ENCODE measurements at regions not wholly inside any gene's neighbourhood (a gene's known extent, or its start where the extent isn't known, plus 50 kb on each side); places are given as distances from the start of the nearest gene placed in this dataset.

GRCh38 chr4:53937327-53937726 is 127.1 kb downstream of the CHIC2 start:
- no peaks in the 10 kb centered on the region for H3K9me3 ChIP-seq
- no peaks in the 10 kb centered on the region for H3K36me3 ChIP-seq (ENCODE audit: low read depth, missing control alignments)
- H3K4me3 ChIP-seq, result no peak overlapping the region
- no peaks in the 10 kb centered on the region for H3K27me3 ChIP-seq
- no peaks in the 10 kb centered on the region for H3K4me1 ChIP-seq
- TF ChIP-seq POLR2A (IDR thresholded peaks at IDR 0.05), result no peak
- no peak for TF ChIP-seq CTCF (IDR thresholded peaks at IDR 0.05)
- intact Hi-C loops (cut with DNase I; ENCODE audit: low total_unique reads), result no loop called here
- DNase-seq, result no peak
- H3K27ac ChIP-seq, result no peak overlapping the region
- WGBS, 2 donors, result 71% methylated on average over 2 of the region's 2 CpGs

- H3K4me3 ChIP-seq, result no peak overlapping the region
- H3K9me3 ChIP-seq, result no peaks in the 10 kb centered on the region
- H3K4me1 ChIP-seq, result no peaks in the 10 kb centered on the region
- intact Hi-C loops (cut with DNase I; ENCODE audit: low total_unique reads), result no loop called here
- no peak overlapping the region for H3K27ac ChIP-seq
- no peak for DNase-seq
- H3K27me3 ChIP-seq, result no peaks in the 10 kb centered on the region
- no peak for TF ChIP-seq POLR2A (IDR thresholded peaks at IDR 0.05)
- no peak for TF ChIP-seq CTCF (IDR thresholded peaks at IDR 0.05)
- H3K36me3 ChIP-seq (ENCODE audit: low read depth, missing control alignments), result no peaks in the 10 kb centered on the region
Measured at GRCh38 chr4:53935780-53936179, 128.6 kb downstream of the CHIC2 start.

- Histone ChIP-seq H3K9me3 (no peaks in the 10 kb centered on the region), H3K4me3 (no peak overlapping the region), H3K36me3 (ENCODE audit: low read depth, missing control alignments) (no peaks in the 10 kb centered on the region), H3K27me3 (no peaks in the 10 kb centered on the region), H3K4me1 (no peaks in the 10 kb centered on the region), H3K27ac (no peak overlapping the region)
- intact Hi-C loops (cut with DNase I; ENCODE audit: low total_unique reads), result no loop called here
- DNase-seq, result no peak
- TF ChIP-seq POLR2A (IDR thresholded peaks at IDR 0.05) (no peak), CTCF (IDR thresholded peaks at IDR 0.05) (no peak)
- WGBS, 2 donors, result 80 to 83% methylated on average over 7 of the region's 7 CpGs
Measured at GRCh38 chr4:53932796-53933610, 131.4 kb downstream of the CHIC2 start.

- Histone ChIP-seq H3K27ac (no peak overlapping the region), H3K4me1 (no peaks in the 10 kb centered on the region), H3K27me3 (no peaks in the 10 kb centered on the region), H3K9me3 (no peaks in the 10 kb centered on the region), H3K36me3 (ENCODE audit: low read depth, missing control alignments) (no peaks in the 10 kb centered on the region), H3K4me3 (no peak overlapping the region)
- 94 to 98% methylated on average over 4 of the region's 4 CpGs for WGBS, 2 donors
- DNase-seq, result no peak
- no peak for TF ChIP-seq POLR2A (IDR thresholded peaks at IDR 0.05)
- no peak for TF ChIP-seq CTCF (IDR thresholded peaks at IDR 0.05)
- intact Hi-C loops (cut with DNase I; ENCODE audit: low total_unique reads), result no loop called here
Measured at GRCh38 chr4:53931461-53931961, 132.9 kb downstream of the CHIC2 start.
